Uterus (tissue), 3 donors: ENCODE measurements at regions not wholly inside any gene's neighbourhood (a gene's known extent, or its start where the extent isn't known, plus 50 kb on each side); places are given as distances from the start of the nearest gene placed in this dataset.
A peak's percentile ranks its signal among the peaks of the same experiment; 100 is the strongest.

Source experiments
- DNase-seq, 2 donors: peaks; one replicate each; pipeline ENCODE4 v3.0.0-alpha.2; 2019 to 2020
- H3K27ac ChIP-seq, 2 donors: fragments of 200-600 bp; sonication (generic); 1 replicate in 1 of 2; 2 replicates in 1 of 2; pipeline ENCODE4 v1.5.1; 2016 to 2018
- H3K27me3 ChIP-seq, 2 donors: fragments of 200-600 bp; sonication (generic); one replicate each; pipeline ENCODE4 v1.5.1; 2018 to 2019; ENCODE audit warnings: control low read depth in 1 of 2
- H3K36me3 ChIP-seq, 2 donors: fragments of 200-600 bp; sonication (generic); one replicate each; pipeline ENCODE4 v1.5.1; 2019; ENCODE audit warnings: control low read depth in 1 of 2
- H3K4me1 ChIP-seq, 2 donors: fragments of 200-600 bp; sonication (generic); one replicate each; pipeline ENCODE4 v1.5.1; 2018 to 2019; ENCODE audit warnings: control low read depth in 1 of 2
- H3K4me3 ChIP-seq, 2 donors: fragments of 200-600 bp; sonication (generic); 1 replicate in 1 of 2; 2 replicates in 1 of 2; pipeline ENCODE4 v1.5.1; 2018 to 2019; ENCODE audit warnings: mild to moderate bottlenecking in 1 of 2
- H3K9me3 ChIP-seq, 2 donors: fragments of 200-600 bp; sonication (generic); one replicate each; pipeline ENCODE4 v1.5.1; 2019; ENCODE audit warnings: control low read depth in 1 of 2
- POLR2A ChIP-seq, 2 donors: fragments of 450-650 bp; IDR thresholded peaks; one replicate each; pipeline ENCODE4 v1.6.1; 2016; ENCODE audit warnings: antibody characterized with exemption in 2 of 2, mild to moderate bottlenecking in 1 of 2, moderate library complexity in 1 of 2
- intact Hi-C: fragments of 100-400 bp; cut with DNase I; formaldehyde crosslinking; loops from one replicate; pipeline ENCODE4 v1.15.1; 2023; ENCODE audit warnings: low total_unique reads
- TF ChIP-seq, protein P1 (sequence below), 4 experiments: fragments of 200-600 bp in 2 of 4; fragments of 450-650 bp in 2 of 4; sonication (generic) in 2 of 4; IDR thresholded peaks; one replicate each; pipeline ENCODE4 v1.5.1; 2016 to 2019; ENCODE audit warnings: antibody characterized with exemption in 4 of 4, mild to moderate bottlenecking in 2 of 4, moderate library complexity in 1 of 4
- donor health status: DM: yes; HTN: yes; CAD: no.

GRCh38 chr12:42785944-42786343 is 196.4 kb upstream of the PRICKLE1 start:
- DNase-seq, result no peak
- intact Hi-C loops, result no loop called here
- H3K4me3 ChIP-seq, result no peak overlapping the region
- H3K27ac ChIP-seq, result no peak overlapping the region
- no peaks in the 10 kb centered on the region for H3K36me3 ChIP-seq
- no peaks in the 10 kb centered on the region for H3K9me3 ChIP-seq
- TF ChIP-seq, protein P1, sequence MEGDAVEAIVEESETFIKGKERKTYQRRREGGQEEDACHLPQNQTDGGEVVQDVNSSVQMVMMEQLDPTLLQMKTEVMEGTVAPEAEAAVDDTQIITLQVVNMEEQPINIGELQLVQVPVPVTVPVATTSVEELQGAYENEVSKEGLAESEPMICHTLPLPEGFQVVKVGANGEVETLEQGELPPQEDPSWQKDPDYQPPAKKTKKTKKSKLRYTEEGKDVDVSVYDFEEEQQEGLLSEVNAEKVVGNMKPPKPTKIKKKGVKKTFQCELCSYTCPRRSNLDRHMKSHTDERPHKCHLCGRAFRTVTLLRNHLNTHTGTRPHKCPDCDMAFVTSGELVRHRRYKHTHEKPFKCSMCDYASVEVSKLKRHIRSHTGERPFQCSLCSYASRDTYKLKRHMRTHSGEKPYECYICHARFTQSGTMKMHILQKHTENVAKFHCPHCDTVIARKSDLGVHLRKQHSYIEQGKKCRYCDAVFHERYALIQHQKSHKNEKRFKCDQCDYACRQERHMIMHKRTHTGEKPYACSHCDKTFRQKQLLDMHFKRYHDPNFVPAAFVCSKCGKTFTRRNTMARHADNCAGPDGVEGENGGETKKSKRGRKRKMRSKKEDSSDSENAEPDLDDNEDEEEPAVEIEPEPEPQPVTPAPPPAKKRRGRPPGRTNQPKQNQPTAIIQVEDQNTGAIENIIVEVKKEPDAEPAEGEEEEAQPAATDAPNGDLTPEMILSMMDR (IDR thresholded peaks at IDR 0.05), result no peak
- no peak for TF ChIP-seq POLR2A (IDR thresholded peaks at IDR 0.05)
- H3K4me1 ChIP-seq, result no peaks in the 10 kb centered on the region
- H3K27me3 ChIP-seq, result no peaks in the 10 kb centered on the region

DNA sequence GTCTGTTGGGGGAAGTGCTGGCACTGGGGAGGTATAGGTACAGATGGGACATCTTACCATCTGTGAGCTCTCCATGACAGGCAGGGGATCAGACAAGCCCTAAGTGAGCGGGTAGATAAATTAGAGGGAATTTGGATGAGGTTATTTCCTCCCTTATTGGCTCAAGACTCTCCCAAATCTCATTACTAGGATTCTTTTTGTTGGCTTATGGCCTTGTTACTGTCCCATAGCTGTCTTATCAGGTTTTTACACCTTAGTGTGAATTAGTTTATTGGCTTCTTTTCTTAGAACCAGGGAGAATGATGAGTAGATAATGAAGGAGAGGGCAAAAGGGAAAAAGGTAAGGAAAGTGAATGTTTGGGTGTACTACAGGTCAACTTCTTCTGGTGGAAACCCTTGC is 191.1 kb upstream of the PRICKLE1 start:
- Histone ChIP-seq H3K27me3 (no peaks in the 10 kb centered on the region), H3K9me3 (no peaks in the 10 kb centered on the region), H3K27ac (no peak overlapping the region), H3K36me3 (no peaks in the 10 kb centered on the region), H3K4me1 (no peaks in the 10 kb centered on the region), H3K4me3 (no peak overlapping the region)
- no peak for DNase-seq
- no peak for TF ChIP-seq POLR2A (IDR thresholded peaks at IDR 0.05)
- TF ChIP-seq, protein P1 (IDR thresholded peaks at IDR 0.05), result no peak
- intact Hi-C loops, result no loop called here

- no peak overlapping the region for H3K4me3 ChIP-seq
- H3K36me3 ChIP-seq, result no peaks in the 10 kb centered on the region
- DNase-seq, result peak in 1 of 2 donors; percentile 19
- no peak overlapping the region for H3K27ac ChIP-seq
- intact Hi-C loops, result no loop called here
- H3K9me3 ChIP-seq, result no peaks in the 10 kb centered on the region
- H3K27me3 ChIP-seq, result no peaks in the 10 kb centered on the region
- no peaks in the 10 kb centered on the region for H3K4me1 ChIP-seq
- no peak for TF ChIP-seq POLR2A (IDR thresholded peaks at IDR 0.05)
- TF ChIP-seq, protein P1 (IDR thresholded peaks at IDR 0.05), result no peak
Measured at GRCh38 chr12:42779186-42779859, 189.8 kb upstream of the PRICKLE1 start.

- TF ChIP-seq, protein P1 (IDR thresholded peaks at IDR 0.05), result no peak
- no peak for TF ChIP-seq POLR2A (IDR thresholded peaks at IDR 0.05)
- H3K27ac ChIP-seq, result no peak overlapping the region
- H3K36me3 ChIP-seq, result no peaks in the 10 kb centered on the region
- no peaks in the 10 kb centered on the region for H3K4me1 ChIP-seq
- H3K9me3 ChIP-seq, result no peaks in the 10 kb centered on the region
- no peaks in the 10 kb centered on the region for H3K27me3 ChIP-seq
- no peak overlapping the region for H3K4me3 ChIP-seq
- no peak for DNase-seq
- intact Hi-C loops, result no loop called here
Measured at GRCh38 chr12:42776396-42776795, 186.8 kb upstream of the PRICKLE1 start.

DNA sequence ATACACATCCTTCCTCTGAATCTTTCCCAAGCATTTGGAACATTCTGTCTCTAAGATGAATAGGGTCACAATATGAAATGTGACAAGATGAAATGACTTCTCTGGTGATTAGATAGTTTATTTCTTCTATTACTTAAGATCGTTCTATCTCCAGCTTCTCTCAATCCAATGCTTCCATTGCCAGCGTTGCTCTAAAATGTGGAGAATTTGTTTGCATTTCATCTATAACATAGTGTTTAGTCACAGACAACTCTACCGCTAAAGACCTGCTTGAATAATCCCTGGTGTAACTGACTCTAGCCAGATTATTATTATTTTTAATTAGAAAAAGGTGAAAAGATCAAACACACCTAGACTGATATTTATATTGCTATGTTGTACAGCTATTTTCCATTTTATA is 184.7 kb upstream of the PRICKLE1 start:
- Histone ChIP-seq H3K36me3 (no peaks in the 10 kb centered on the region), H3K9me3 (no peaks in the 10 kb centered on the region), H3K4me3 (no peak overlapping the region), H3K27ac (no peak overlapping the region), H3K27me3 (no peaks in the 10 kb centered on the region), H3K4me1 (no peaks in the 10 kb centered on the region)
- intact Hi-C loops, result no loop called here
- TF ChIP-seq, protein P1 (IDR thresholded peaks at IDR 0.05), result no peak
- DNase-seq, result no peak
